HepG2 (cell line): ENCODE measurements at regions not wholly inside any gene's neighbourhood (a gene's known extent, or its start where the extent isn't known, plus 50 kb on each side); places are given as distances from the start of the nearest gene placed in this dataset.

ENCODE experiments used
- ATAC-seq: fragments of 200-7000 bp; cut with Tn5 transposase; 3 replicates; pipeline ENCODE4 v1.9.1; 2020; ENCODE audit warnings: mild to moderate bottlenecking, moderate library complexity
- BruUV-seq: library from RNA; stranded (reverse); fragments of 400-500 nt; replicated peaks from 2 replicates; lab custom pipeline; 2021; lab: Mats Ljungman, UMichigan
- CTCF ChIA-PET: fragments of 300-600 bp; formaldehyde crosslinking; extraction: SDS; loops from one replicate; lab custom pipeline; 2021; ENCODE audit warnings: low total read pairs, inconsistent platforms, low intra/inter-chr PET ratio; lab: Yijun Ruan, JAX
- POLR2A ChIA-PET: fragments of 350-600 bp; sonication (Branson Sonifier 250); formaldehyde crosslinking; loops from one replicate; lab custom pipeline; 2020; ENCODE audit warnings: antibody characterized with exemption, inconsistent platforms; lab: Yijun Ruan, JAX
- DNase-seq: peaks from one replicate; pipeline ENCODE4 v3.0.0-alpha.2; 2015; ENCODE audit warnings: low spot score
- FAIRE-seq: peaks from 3 replicates; lab custom pipeline; 2011; peaks lifted over from hg19 to GRCh38; lab: Jason Lieb, UNC
- H2AFZ ChIP-seq: one replicate; pipeline ENCODE4 v1.6.1; 2011; ENCODE audit warnings: low read length, inconsistent platforms
- H3K27ac ChIP-seq: fragments of 300-600 bp; 3 replicates; pipeline ENCODE4 v1.8.0; 2011; ENCODE audit warnings: mixed run types, mild to moderate bottlenecking, mixed read lengths, low read length, inconsistent platforms; ENCODE audit not compliant: insufficient read depth; ENCODE audit errors: extremely low read length
- H3K27me3 ChIP-seq, 2 experiments: fragments of 200-600 bp in 1 of 2; 2 replicates in 1 of 2; 3 replicates in 1 of 2; pipeline versions ENCODE4 v1.6.0 to v1.8.0; 2011; ENCODE audit warnings: low read length in 2 of 2, mild to moderate bottlenecking in 2 of 2, moderate library complexity in 2 of 2, inconsistent platforms in 1 of 2; ENCODE audit not compliant: insufficient read depth in 2 of 2, control insufficient read depth in 1 of 2
- H3K36me3 ChIP-seq, 2 experiments: fragments of 200-600 bp in 1 of 2; replicated peaks in 1 of 2; 2 replicates in 1 of 2; 3 replicates in 1 of 2; pipeline versions ENCODE4 v1.5.1 to v1.8.0; 2011; ENCODE audit warnings: low read length in 2 of 2, inconsistent platforms in 1 of 2; ENCODE audit not compliant: insufficient read depth in 2 of 2, control insufficient read depth in 1 of 2
- H3K4me1 ChIP-seq: 2 replicates; pipeline ENCODE4 v1.5.1; 2012; ENCODE audit warnings: low read length, inconsistent platforms; ENCODE audit not compliant: insufficient read depth
- H3K4me2 ChIP-seq: 2 replicates; pipeline ENCODE4 v1.6.0; 2011; ENCODE audit warnings: low read depth, low read length, inconsistent platforms
- H3K4me3 ChIP-seq, 3 experiments: fragments of 200-600 bp in 1 of 3; sonication (generic), shearing (Covaris generic) in 1 of 3; replicated peaks in 1 of 3; 2 replicates each; pipeline ENCODE4 v1.5.1; 2011 to 2016; ENCODE audit warnings: low read length in 3 of 3, inconsistent platforms in 2 of 3, low read depth in 2 of 3, mild to moderate bottlenecking in 2 of 3, control low read depth in 1 of 3, mixed read lengths in 1 of 3; ENCODE audit not compliant: insufficient read depth in 1 of 3
- H3K79me2 ChIP-seq: one replicate; pipeline ENCODE4 v1.6.1; 2011; ENCODE audit warnings: low read length, inconsistent platforms; ENCODE audit not compliant: insufficient read depth
- H3K9ac ChIP-seq: 2 replicates; pipeline ENCODE4 v1.6.0; 2011; ENCODE audit warnings: mild to moderate bottlenecking, low read depth, low read length, inconsistent platforms; ENCODE audit not compliant: insufficient read depth
- H3K9me3 ChIP-seq: 2 replicates; pipeline ENCODE4 v1.5.1; 2012; ENCODE audit warnings: mild to moderate bottlenecking, low read length
- H4K20me1 ChIP-seq: 2 replicates; pipeline ENCODE4 v1.6.0; 2011; ENCODE audit warnings: inconsistent platforms, mild to moderate bottlenecking, low read length, moderate library complexity; ENCODE audit not compliant: insufficient read depth
- CREB1 ChIP-seq, 2 experiments: fragments of 450-650 bp in 1 of 2; IDR thresholded peaks; 2 replicates each; pipeline ENCODE4 v1.6.1; 2016 to 2017; ENCODE audit warnings: control low read depth in 1 of 2, mild to moderate bottlenecking in 1 of 2, missing compliant biosample characterization in 1 of 2, missing genetic modification characterization in 1 of 2
- HNF1B ChIP-seq: sonication (generic); formaldehyde crosslinking; IDR thresholded peaks from 2 replicates; pipeline ENCODE4 v1.5.1; 2020; ENCODE audit warnings: mild to moderate bottlenecking, moderate library complexity, missing genetic modification reagents
- KLF12 ChIP-seq: sonication (generic); formaldehyde crosslinking; IDR thresholded peaks from 2 replicates; pipeline ENCODE4 v1.4.0; 2020; ENCODE audit warnings: missing genetic modification reagents, borderline replicate concordance
- ZNF281 ChIP-seq: sonication (generic); formaldehyde crosslinking; IDR thresholded peaks from 2 replicates; pipeline ENCODE4 v1.4.0; 2020; ENCODE audit warnings: missing genetic modification reagents, borderline replicate concordance
- ZNF496 ChIP-seq: sonication (generic); formaldehyde crosslinking; IDR thresholded peaks from 2 replicates; pipeline ENCODE4 v1.8.1; 2023; ENCODE audit warnings: mild to moderate bottlenecking, moderate library complexity, missing genetic modification reagents; ENCODE audit not compliant: insufficient replicate concordance
- ZSCAN5A ChIP-seq: sonication (generic); formaldehyde crosslinking; IDR thresholded peaks from 2 replicates; pipeline ENCODE4 v1.8.0; 2022; ENCODE audit warnings: mild to moderate bottlenecking, missing genetic modification reagents, borderline replicate concordance
- WGBS: methylation state at CpG from one replicate; pipeline ENCODE4 v1.1.6; 2017; ENCODE audit warnings: low lambda C conversion rate; 5-methylcytosine and 5-hydroxymethylcytosine counted together
- in situ Hi-C: cut with HindIII; loops from 2 replicates; pipeline ENCODE4 v1.10.0; 2017; ENCODE audit warnings: low pct_unique_long_range_greater_than_20kb; ENCODE audit not compliant: extremely low pct_ligation_motif_present
- intact Hi-C: fragments of 100-400 bp; cut with micrococcal nuclease; formaldehyde crosslinking; loops from one replicate; pipeline ENCODE4 v1.10.0; 2022; ENCODE audit not compliant: unreplicated experiment
- TF ChIP-seq, protein P1 (sequence below): sonication (generic); formaldehyde crosslinking; IDR thresholded peaks from 2 replicates; pipeline ENCODE4 v1.8.0; 2022; ENCODE audit warnings: mild to moderate bottlenecking, missing genetic modification reagents; ENCODE audit not compliant: insufficient replicate concordance

DNA sequence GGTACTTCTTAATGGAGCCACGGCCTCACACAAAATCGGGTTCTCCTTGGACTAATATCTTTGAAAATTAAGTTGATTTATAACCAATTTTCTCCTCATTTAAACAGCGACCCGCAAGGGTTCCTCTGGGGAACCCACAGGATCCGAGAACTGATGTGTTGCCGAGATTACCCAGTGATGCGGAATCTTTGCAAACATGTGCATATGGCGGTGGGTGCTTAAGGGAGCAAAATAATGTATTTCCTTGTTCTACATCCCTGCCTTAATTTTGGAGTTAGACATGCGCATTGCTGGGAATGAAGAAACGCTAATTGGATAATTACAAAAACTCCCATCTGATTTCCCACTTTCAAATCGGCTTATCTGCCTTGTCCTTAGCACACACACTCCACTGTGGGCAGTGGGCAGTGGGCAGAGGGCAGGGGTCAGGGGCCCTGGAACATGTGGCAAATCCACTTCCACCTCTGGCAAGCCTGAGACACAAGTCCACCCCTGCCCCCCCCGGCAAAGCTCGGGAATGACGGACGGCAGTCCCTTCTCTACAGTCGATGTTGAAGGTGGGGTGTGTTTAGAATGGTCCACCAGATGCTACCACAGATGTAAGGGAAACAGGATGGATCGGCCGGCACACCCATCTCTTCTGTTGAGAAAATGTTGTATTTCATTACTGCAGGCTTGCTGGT, 137.4 kb upstream of the CDH4 start:
- no peaks in the 10 kb centered on the region for H3K79me2 ChIP-seq
- no peak overlapping the region for H3K9ac ChIP-seq
- H3K36me3 ChIP-seq = no peaks in the 10 kb centered on the region
- in situ Hi-C loops = no loop called here
- ChIA-PET CTCF (no interaction called here), POLR2A (no interaction called here)
- no TSS peak for BruUV-seq
- intact Hi-C loops = no loop called here
- TF ChIP-seq ZNF496 (CRISPR knock-in tag) (no peak), ZSCAN5A (CRISPR knock-in tag) (no peak), CREB1 (IDR thresholded peaks at IDR 0.05) (no peak), CREB1 (CRISPR knock-in tag; IDR thresholded peaks at IDR 0.05) (no peak), ZNF281 (CRISPR knock-in tag) (no peak), KLF12 (CRISPR knock-in tag) (no peak), HNF1B (CRISPR knock-in tag) (no peak)
- TF ChIP-seq, protein P1, sequence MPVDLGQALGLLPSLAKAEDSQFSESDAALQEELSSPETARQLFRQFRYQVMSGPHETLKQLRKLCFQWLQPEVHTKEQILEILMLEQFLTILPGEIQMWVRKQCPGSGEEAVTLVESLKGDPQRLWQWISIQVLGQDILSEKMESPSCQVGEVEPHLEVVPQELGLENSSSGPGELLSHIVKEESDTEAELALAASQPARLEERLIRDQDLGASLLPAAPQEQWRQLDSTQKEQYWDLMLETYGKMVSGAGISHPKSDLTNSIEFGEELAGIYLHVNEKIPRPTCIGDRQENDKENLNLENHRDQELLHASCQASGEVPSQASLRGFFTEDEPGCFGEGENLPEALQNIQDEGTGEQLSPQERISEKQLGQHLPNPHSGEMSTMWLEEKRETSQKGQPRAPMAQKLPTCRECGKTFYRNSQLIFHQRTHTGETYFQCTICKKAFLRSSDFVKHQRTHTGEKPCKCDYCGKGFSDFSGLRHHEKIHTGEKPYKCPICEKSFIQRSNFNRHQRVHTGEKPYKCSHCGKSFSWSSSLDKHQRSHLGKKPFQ (CRISPR knock-in tag) = no peak
- no peaks in the 10 kb centered on the region for H3K9me3 ChIP-seq
- no peak overlapping the region for H3K4me2 ChIP-seq
- 29% methylated on average over 18 of the region's 18 CpGs for WGBS
- peaks cover 1 to 10% of the 10 kb centered on the region in 2 experiments; a peak in 1 of 5 replicates for H3K27me3 ChIP-seq
- no peaks in the 10 kb centered on the region for H4K20me1 ChIP-seq
- FAIRE-seq (no peak), DNase-seq (no peak), ATAC-seq (no peak)
- H2AFZ ChIP-seq = no peak overlapping the region
- H3K4me1 ChIP-seq = peaks cover 7% of the 10 kb centered on the region; the same call in 1 of the 2 replicates
- H3K4me3 ChIP-seq = no peak overlapping the region
- no peak overlapping the region for H3K27ac ChIP-seq
